Cerebellar cortex (tissue), 1 donor: ENCODE measurements at regions not wholly inside any gene's neighbourhood (a gene's known extent, or its start where the extent isn't known, plus 50 kb on each side); places are given as distances from the start of the nearest gene placed in this dataset.

Experiments used
- DNase-seq: peaks from one replicate; pipeline ENCODE4 v3.0.0-alpha.2; 2015; ENCODE audit warnings: low spot score

DNA sequence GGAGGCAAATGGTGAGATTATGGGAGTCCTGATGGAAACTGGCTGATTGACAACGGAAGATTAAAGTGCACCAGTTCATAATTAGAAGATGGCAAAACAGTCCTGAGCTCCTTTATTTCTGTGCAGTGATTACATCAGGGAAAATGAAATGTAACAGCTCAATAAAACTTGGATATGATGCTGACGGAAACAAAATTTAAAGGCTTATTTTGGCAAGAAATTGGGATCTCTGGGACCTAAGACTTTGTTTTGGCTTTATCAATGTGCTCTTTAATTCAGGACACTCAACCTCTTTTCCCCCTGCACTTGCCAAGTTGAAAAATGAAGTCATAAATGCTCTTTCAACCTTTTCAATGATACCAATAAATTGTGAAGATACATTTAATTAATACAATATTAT lies 226.8 kb downstream of the C6orf118 start:
- DNase-seq: no peak

DNA sequence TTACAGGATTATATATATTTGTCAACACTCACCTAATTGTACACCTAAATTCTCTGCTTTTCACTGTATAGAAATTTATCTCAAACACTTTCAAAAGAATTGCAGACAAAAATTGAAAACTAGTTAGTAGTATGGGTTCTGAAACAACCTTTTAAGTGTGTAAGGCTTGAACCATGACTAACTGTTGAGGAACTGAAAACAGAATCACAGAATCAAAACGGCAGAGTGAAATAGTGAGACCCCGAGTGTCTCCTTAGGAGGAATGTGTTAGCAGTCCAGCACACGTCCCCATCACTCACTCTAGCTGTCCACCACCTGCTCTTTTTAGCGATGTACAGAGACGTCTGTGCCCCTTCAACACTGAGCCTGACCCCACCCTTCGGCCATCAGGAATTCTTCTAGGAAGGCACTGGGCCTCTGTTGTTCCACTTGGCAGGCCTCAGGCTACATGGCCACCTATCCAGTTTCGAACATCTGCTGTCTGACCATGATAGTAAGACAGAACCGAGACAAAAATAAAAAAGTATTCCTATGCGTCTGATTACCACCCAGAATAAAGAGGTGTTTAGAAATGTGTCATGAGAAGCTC lies 227.4 kb downstream of the C6orf118 start:
- DNase-seq: peak; percentile 2

- no peak for DNase-seq
Measured at GRCh38 chr6:165077876-165078275, 231.5 kb downstream of the C6orf118 start.

DNA sequence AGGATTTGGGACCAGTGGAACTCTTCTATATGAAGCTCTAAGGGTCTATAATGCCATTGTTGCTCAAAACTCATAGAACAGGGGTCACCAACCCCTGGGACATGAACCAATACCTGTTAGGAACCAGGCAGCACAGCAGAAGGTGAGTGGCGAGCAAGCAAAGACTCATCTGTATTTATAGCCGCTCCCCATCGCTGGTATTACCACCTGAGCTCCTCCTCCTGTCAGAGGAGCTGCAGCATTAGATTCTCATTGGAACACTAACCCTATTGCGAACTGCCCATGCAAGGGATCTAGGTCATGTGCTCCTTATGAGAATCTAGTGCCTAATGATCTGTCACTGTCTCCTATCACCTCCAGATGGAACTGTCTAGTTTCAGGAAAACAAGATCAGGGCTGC lies 237.5 kb downstream of the C6orf118 start:
- no peak for DNase-seq

GRCh38 chr6:165060720-165061119 lies 248.7 kb downstream of the C6orf118 start:
- DNase-seq: no peak

DNA sequence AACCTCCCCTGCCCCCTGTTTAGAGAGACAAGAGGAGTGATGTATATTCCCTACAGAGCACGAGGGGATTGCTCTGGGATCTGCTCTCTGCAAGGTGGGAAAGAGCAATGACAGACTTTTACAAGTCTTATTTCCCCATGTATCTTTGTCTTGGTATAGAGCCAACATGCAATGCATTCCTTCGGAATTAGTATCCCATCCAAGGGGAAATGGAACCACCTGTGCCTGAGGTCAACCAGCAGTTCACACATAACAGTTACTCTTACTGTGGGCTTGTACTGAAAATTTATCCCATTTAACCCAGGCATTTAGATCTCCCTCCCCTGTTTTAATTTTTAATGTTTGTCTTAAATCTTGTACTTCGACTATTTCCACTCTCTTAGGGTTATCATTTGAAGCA lies 250.4 kb downstream of the C6orf118 start:
- no peak for DNase-seq

DNA sequence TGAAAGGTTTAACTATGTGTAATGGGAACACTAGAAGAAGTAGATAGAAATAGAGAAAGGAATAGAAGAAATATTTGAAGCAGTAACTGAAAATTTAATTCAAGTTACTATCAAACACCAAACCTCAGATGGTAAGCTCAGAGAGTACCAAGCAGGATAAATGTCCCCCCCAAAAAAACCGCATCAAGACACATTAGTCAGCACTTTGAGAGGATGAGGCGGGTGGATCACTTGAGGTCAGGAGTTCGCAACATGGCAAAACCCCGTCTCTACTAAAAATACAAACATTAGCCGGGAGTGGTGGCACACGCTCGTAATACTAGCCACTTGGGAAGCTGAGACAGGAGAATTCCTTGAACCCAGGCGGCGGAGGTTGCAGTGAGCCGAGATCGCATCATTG lies 253.1 kb downstream of the C6orf118 start:
- DNase-seq: no peak

DNA sequence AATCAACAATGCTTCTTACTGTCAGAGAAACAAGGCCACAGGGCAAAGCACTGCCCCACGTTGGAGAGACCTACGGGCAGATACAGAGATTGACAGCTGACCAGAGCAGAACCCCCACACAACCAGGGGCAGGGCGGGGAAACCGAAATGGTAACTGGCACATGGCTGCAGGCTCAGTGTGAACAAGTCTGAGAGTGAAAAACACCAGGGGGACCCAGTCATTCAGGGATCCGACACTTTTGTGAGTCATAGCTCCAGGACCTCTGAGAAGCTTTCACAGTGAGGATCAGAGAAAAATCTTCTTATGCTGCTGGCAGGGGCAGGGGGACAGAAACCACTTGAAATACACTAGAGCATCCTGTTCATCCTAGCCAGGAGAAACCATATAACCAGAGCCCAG lies 254.2 kb downstream of the C6orf118 start:
- DNase-seq: no peak

- DNase-seq: peak; percentile 76
Measured at GRCh38 chr6:165052561-165053480, 256.6 kb downstream of the C6orf118 start.

- no peak for DNase-seq
Measured at GRCh38 chr6:165049362-165049761, 260.0 kb downstream of the C6orf118 start.

GRCh38 chr6:165047952-165048351 lies 261.5 kb downstream of the C6orf118 start:
- no peak for DNase-seq

DNA sequence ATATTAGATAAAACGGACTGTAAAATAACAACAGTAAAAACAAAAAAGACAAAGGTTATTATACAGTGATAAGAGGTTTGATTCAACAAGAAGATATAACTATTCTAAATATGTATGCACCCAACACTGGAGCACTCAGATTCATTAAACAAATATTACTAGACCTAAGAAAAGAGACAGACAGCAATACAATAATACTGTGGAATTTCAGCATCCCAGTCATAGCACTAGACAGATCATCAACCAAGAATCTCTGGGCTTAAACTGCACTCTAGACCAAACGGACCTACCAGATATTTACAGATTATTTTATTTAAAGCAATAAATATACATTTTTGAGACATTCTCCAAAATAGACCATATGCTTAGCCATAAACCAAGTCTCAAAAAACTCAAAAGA lies 263.8 kb downstream of the C6orf118 start:
- DNase-seq: no peak

DNA sequence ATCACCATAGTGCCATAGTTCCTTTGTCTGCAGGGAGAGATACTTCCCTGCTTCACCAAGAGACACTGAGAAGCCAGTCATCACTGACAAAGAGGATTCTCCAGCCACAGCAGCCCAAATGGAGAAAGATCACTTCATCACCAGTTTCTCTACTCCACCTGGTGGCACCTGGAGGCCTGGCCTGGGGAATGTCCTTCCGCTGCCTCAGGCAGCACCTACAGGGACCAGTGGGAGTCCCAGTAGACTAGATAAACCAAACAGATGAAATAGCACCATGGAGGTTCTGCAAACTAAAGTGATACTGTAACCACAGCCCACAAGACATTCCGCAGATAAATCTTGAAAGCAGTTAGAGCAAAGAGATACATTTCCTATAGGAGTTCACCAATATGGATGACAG lies 266.5 kb downstream of the C6orf118 start:
- DNase-seq: no peak

- no peak for DNase-seq
Measured at GRCh38 chr6:165040440-165040839, 269.0 kb downstream of the C6orf118 start.

DNA sequence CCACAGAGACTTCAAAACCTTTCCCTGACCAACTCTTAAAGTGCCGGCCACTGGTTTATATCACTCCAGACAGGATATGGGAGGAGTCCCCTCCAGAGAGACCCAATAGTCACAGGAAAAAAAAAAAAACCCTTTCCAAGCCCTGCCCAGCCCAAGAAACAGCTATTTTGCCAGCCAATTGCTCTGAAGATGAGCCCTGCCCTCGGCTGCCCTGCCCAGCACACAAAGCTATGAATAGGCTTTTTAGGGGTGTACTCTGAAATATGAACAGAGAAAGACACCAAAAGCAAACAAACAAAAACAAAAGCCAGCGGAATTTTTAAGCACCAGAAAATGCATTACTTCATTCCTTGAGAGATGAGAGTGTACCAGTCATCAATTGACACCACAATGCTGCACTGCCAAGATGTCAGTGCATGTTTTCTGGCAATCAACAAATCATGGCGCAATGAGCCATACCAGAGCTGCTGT lies 275.1 kb downstream of the C6orf118 start:
- no peak for DNase-seq

GRCh38 chr6:165031502-165031901 lies 277.9 kb downstream of the C6orf118 start:
- DNase-seq: no peak

DNA sequence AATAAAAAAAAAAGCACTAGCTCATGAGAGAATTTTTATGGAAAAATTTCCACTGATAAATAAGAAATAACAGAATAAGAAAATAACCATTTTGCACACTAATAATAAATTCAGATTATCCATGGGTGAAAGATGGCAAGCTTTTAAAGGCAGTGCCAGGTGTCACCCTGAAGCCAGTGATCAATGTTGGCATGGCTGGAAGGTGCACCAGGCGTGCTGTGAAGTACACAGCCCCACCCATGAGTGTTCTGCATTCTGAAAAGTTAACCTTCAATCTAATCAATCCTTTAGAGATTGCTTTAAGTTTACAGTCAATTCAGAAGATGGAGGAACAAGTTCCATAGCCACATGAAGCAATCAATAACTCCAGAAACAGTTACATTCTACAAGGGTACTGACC lies 284.4 kb downstream of the C6orf118 start:
- DNase-seq: no peak

DNA sequence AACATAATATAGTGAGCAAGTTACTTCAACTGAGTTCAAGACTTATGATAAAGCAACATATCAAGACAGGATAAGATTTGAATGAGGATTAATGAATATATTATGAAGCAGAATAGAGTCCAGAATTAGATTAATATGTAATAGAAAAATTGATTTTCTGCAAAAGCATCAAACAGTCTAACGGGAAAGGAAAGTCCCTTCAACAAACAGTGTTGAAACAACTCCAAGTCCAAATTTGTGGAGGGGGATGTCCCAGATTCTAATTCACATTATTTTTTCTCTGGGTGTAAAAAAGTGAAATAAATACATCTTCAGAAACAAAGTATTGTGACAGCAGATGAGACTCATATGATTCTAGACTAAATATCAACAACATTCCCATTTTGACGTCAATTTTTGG lies 289.7 kb downstream of the C6orf118 start:
- no peak for DNase-seq

GRCh38 chr6:165015676-165016075 lies 293.7 kb downstream of the C6orf118 start:
- DNase-seq: no peak

- DNase-seq: no peak
Measured at GRCh38 chr6:165013701-165014100, 295.7 kb downstream of the C6orf118 start.

DNA sequence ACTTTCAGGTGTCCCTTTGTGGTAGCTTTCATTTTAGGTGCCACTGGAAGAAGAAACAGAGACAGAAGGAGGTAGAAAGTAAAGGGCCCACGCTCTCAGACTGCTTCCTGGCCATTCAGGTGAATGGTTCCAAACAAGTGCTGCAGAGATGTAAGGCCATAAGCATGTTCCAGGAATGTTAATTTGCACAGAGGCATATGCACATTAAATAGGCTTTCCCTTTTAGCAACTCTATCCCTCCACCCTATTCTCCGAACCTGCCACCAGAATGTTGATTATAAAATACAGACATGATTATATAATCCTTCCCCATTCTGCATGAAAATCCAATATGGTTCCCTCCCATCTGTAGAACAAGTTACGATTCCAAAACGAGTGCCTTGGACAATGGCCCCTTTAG lies 297.2 kb downstream of the C6orf118 start:
- DNase-seq: no peak

GRCh38 chr6:165010556-165011535 lies 298.6 kb downstream of the C6orf118 start:
- DNase-seq: no peak
